ENCODE measurements at regions not wholly inside any gene's neighbourhood (a gene's known extent, or its start where the extent isn't known, plus 50 kb on each side); places are given as distances from the start of the nearest gene placed in this dataset.

DNA sequence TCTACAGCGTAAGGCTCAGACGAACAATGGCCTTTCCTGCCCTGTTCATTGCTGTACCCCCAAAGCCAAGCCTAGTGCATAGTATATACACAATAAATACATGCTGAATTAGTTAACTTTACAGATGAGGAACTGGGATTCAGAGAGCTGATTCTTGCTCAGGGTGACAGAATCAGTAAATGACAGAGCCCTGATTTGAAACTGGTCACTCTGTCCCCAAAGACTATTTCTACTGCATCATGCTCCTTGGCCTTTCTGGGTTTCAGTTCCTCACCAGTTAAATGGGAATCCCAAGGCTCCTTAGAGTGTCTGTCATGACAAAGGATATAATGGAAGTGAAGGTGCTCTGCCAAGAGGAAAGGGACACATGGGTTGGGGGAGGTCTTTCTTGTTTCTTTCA is 50.5 kb upstream of the TSKU start:
- Histone ChIP-seq H3K23ac (ENCODE audit: low read length in 2 of 2) (no peak overlapping the region), H3K4me3 (ENCODE audit: insufficient read depth in 1 of 2, low read depth in 1 of 2, low read length in 2 of 2) (no peak overlapping the region), H3K14ac (ENCODE audit: low read length in 2 of 2) (no peak overlapping the region), H3K4me1 (ENCODE audit: control insufficient read depth, insufficient read depth, low read depth, low read length) (peaks cover 3% of the 10 kb centered on the region), H2BK12ac (ENCODE audit: low read length in 2 of 2) (no peak overlapping the region), H3K18ac (ENCODE audit: low read depth in 1 of 2, low read length in 2 of 2) (no peak overlapping the region), H4K8ac (ENCODE audit: low read length) (no peak overlapping the region), H3K9ac (ENCODE audit: low read length) (no peak overlapping the region), H2BK5ac (ENCODE audit: low read depth, low read length, poor library complexity, severe bottlenecking) (no peak overlapping the region), H2AFZ (ENCODE audit: low read depth, low read length) (no peak overlapping the region), H3K27ac (ENCODE audit: low read length, poor library complexity, severe bottlenecking) (no peak overlapping the region), H3K27me3 (ENCODE audit: control insufficient read depth in 1 of 2, insufficient read depth in 1 of 2, low read length in 2 of 2) (peaks cover 37% of the 10 kb centered on the region in 2 experiments), H3K4me2 (ENCODE audit: low read length, poor library complexity, severe bottlenecking) (no peak overlapping the region), H3K79me1 (replicated peaks; ENCODE audit: low read length, poor library complexity, severe bottlenecking) (no peaks in the 10 kb centered on the region), H3K4ac (ENCODE audit: low read depth in 1 of 2, low read length in 2 of 2) (no peak overlapping the region), H2BK15ac (ENCODE audit: low read depth, poor library complexity, severe bottlenecking) (no peak overlapping the region), H4K91ac (ENCODE audit: low read length) (no peak overlapping the region), H3K9me3 (ENCODE audit: control insufficient read depth, low read length) (no peaks in the 10 kb centered on the region), H3K36me3 (ENCODE audit: control insufficient read depth in 1 of 2, insufficient read depth in 2 of 2, low read depth in 1 of 2, low read length in 2 of 2) (no peaks in the 10 kb centered on the region), H2BK120ac (ENCODE audit: low read depth, low read length) (no peak overlapping the region), H2AK5ac (ENCODE audit: low read length, severe bottlenecking) (no peak overlapping the region)
- 83% methylated on average over 1 of the region's 2 CpGs for WGBS
- DNase-seq, result no peak

Data from mesenchymal stem cell (in vitro differentiated cells and primary cell).